Muscle layer of duodenum (tissue), 2 donors: ENCODE measurements at regions not wholly inside any gene's neighbourhood (a gene's known extent, or its start where the extent isn't known, plus 50 kb on each side); places are given as distances from the start of the nearest gene placed in this dataset.
"Not testable (repeated sequence)": the region's sequence is repeated elsewhere in the genome, so short reads cannot be mapped to it uniquely, and the experiment has no call there.

Experiments
- H3K27ac ChIP-seq: one replicate; pipeline ENCODE4 v1.7.0; 2013; ENCODE audit warnings: mild to moderate bottlenecking, low read length
- H3K27me3 ChIP-seq: one replicate; pipeline ENCODE4 v1.7.0; 2013; ENCODE audit warnings: low read depth, mild to moderate bottlenecking, control low read depth, low read length
- H3K36me3 ChIP-seq, 2 donors: one replicate each; pipeline ENCODE4 v1.7.0; 2013; ENCODE audit warnings: low read length in 2 of 2, control low read depth in 1 of 2, mild to moderate bottlenecking in 1 of 2; ENCODE audit not compliant: insufficient read depth in 2 of 2, control insufficient read depth in 1 of 2
- H3K4me1 ChIP-seq, 2 donors: one replicate each; pipeline ENCODE4 v1.7.0; 2013; ENCODE audit warnings: low read length in 2 of 2, mild to moderate bottlenecking in 2 of 2, control low read depth in 1 of 2, moderate library complexity in 1 of 2; ENCODE audit not compliant: insufficient read depth in 2 of 2, control insufficient read depth in 1 of 2
- H3K4me3 ChIP-seq, 2 donors: one replicate each; pipeline ENCODE4 v1.7.0; 2013; ENCODE audit warnings: low read length in 2 of 2, low read depth in 1 of 2, mild to moderate bottlenecking in 1 of 2
- H3K9me3 ChIP-seq, 2 donors: one replicate each; pipeline ENCODE4 v1.7.0; 2013; ENCODE audit warnings: low read length in 2 of 2, control low read depth in 1 of 2, mild to moderate bottlenecking in 1 of 2; ENCODE audit not compliant: control insufficient read depth in 1 of 2
- donor health status: healthy.

DNA sequence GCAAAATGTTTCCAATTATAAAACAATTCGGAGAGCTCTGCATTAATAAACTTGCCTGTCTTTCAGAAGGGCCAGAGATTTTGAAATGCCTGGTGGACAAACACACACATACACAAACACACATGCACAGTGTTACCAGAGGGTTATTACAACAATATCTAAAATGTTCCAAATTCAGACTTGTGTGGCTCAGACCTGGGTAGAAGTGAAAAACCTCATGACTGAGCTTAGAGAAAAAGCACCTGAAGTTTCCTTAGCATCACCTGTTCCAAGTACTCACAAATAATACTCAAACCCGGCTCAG is 247.9 kb downstream of the FOXD2 start:
- H3K36me3 ChIP-seq = no peaks in the 10 kb centered on the region
- no peaks in the 10 kb centered on the region for H3K27me3 ChIP-seq
- no peak overlapping the region for H3K4me3 ChIP-seq
- H3K27ac ChIP-seq = no peak overlapping the region
- no peaks in the 10 kb centered on the region for H3K9me3 ChIP-seq
- no peaks in the 10 kb centered on the region for H3K4me1 ChIP-seq

DNA sequence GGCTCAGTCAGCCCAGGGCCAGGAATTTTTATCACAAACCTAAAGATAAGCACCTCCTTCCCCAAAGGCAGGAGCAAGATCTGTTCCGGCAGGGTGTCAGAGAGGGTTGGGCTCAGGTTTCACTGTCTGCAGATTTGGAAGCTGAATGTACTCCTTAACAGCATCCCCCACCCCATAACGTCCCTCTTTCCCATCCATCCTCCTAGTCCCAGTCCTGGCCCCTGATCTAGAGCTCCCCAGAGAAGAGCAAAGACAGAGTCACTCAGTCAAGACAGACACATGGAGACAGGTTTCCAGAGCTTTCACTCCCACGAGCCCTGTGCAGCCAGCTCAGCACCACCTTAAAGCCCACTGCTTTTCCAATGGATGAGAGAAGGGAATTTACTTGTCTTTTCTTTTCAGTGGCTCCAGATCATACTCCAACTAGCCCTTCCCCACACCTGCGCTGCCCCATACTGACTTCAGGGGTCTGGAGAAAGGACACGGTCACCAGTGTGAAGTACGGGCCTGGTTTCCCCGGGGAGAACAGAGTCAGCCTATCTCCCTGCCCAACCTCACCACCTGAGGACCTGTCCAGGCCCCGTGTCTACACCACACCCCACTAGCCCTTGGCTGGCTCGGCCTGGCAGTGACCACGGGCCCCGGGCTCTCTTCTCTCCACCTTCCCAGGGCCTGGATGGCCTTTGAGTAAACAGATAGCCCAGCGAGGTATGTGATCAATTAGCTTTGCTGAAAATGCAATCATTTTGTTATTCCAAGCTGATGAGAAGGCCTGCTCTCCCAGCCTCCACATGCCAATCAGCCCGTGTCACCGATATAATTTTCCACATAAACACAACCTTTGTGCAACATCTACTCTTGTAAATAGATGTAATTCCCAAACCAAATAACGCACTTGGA is 249.1 kb downstream of the FOXD2 start:
- no peaks in the 10 kb centered on the region for H3K27me3 ChIP-seq
- H3K4me1 ChIP-seq = no peaks in the 10 kb centered on the region
- no peak overlapping the region for H3K27ac ChIP-seq
- H3K9me3 ChIP-seq = no peaks in the 10 kb centered on the region
- H3K4me3 ChIP-seq = no peak overlapping the region
- H3K36me3 ChIP-seq = no peaks in the 10 kb centered on the region

DNA sequence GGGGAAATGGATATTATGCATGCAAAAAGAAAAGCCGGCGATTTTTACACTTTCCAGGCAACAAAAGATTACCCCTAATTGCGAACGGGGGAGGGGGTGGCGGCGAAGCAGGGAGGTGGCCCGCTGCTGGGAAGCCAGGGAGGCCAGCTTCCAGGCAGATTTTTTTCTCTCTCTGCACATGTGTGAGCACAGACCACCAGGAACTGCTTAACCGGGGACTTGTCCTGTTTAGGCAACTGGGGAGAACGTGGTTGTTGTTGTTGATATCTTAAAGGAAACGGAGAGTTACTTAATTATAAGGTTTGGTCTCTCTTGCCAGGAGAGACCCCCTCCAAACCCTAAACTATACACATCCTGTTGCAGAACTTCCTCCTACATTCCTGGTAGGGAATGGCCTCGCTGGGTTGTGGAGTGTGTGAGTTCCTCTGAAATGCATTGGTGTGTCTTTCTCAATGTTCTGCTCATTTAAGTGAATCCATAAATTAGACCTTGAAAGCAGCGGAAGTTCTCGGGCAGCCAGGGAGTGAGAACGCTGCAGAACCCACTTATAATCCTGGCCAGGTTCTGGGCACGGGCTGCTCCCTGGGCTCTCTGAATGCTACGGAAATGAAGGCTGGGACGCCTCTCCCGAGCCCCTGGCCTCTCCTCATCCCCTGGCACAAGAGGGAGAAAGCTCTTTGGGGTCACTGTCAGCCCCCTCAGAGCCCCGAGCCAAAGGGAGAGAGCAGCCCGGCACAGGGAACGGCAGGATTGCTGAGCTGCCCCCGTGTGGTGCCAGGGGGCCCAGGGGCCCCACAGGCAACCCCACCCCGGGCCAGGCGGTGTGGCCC is 250.0 kb downstream of the FOXD2 start:
- Histone ChIP-seq H3K27ac (no peak overlapping the region), H3K4me1 (no peaks in the 10 kb centered on the region), H3K36me3 (no peaks in the 10 kb centered on the region), H3K4me3 (no peak overlapping the region), H3K27me3 (no peaks in the 10 kb centered on the region), H3K9me3 (no peaks in the 10 kb centered on the region)

DNA sequence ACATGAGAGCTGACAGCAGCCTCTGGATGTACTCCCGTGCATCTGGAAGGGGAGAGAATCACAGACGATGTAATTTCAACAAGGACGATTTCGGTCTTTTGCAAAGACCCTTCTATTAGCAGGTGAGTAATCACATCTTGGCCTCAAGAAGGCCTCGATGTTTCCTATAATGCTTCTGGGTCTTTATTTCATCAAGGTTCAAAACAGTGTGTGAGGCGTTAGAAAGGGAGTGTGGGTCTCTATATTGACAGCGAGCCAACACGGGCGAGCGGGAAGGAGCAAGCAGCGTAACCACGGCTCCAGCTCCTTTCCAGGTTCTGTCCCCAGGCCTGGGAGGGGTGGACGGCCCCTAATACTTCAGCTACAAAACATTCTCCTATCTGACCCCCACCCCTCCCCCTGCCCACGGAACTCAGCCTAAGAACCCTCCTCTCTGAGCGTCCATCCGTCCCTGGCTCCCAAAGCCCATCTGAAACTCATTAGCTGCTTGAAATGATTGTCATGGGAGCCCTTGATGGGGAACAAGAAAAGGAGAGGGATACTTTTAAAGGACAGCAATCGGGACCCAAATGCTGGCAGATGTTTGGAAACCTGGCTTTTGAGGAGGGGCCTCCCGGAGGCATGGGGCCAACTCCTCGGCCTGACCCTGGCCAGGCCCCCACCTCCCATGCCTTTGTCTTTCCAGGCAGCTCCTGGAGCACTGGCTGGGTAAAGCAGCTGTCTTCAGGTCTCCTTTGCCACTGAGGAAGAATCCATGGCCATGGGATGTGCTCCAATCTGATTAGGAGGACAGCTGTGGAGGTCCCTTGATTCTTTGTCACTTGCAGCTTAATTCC is 250.8 kb downstream of the FOXD2 start:
- Histone ChIP-seq H3K9me3 (no peaks in the 10 kb centered on the region), H3K27me3 (no peaks in the 10 kb centered on the region), H3K4me1 (no peaks in the 10 kb centered on the region), H3K36me3 (no peaks in the 10 kb centered on the region), H3K27ac (no peak overlapping the region), H3K4me3 (no peak overlapping the region)

DNA sequence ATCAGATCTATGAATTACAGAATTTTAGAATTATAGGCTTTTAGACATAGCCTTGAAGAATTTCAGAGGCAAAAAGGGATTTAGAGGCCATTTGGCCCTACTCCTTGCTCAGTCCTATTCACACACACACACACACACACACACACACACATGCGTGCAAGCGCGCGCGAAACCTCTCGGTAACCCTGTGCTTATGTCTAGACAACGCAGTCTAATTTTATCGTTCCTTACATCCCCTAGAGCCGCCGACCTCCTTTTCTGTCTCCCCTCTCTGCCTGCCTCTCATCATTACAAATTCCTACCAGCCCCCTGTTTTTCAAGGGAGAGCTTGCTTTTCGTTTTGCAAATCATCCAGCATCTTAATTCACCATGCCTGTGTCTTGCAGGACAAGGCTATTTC is 252.1 kb downstream of the FOXD2 start:
- Histone ChIP-seq H3K36me3 (no peaks in the 10 kb centered on the region), H3K4me1 (no peaks in the 10 kb centered on the region), H3K4me3 (no peak overlapping the region), H3K27me3 (no peaks in the 10 kb centered on the region), H3K9me3 (no peaks in the 10 kb centered on the region), H3K27ac (no peak overlapping the region)

DNA sequence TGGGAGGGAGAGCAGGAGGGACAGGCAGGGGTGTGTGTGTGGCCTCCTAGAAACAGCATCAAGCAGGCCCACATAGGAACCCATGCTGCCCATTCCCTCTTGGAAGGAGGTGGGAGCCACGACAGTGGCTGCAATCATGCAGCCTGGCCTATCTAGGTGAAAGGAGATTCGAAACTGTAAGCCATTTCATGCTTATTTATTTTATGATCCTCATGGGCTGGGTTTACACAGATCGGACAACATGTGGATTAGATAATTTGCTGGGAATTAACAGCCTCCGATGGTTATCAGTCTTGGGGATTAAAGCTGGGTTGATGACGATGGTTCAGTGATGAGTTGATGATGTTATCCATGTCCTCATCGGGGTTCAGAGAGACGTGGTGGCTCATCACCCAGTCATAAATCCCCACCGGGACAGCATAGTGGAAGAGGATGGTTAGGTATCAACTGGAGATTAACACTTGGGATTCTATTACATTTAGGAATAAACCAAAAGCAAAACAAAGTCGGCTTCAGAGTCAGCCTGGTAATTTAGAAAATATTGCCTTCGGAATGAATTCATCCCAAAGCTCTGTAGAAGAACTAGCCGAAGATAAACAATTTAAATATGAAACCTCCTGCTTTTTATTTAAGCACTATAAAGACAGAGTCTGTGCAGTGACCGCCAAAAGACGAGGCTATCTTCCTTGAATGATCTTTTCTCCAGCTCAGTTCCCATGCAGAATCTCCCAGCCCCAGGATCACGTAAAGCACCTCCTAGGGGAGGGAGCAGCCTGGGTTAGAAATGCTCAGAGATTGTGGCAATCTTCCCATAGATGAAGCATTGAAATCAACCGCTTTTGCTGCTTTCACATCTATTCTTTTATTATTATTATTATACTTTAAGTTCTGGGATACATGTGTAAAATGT is 252.8 kb downstream of the FOXD2 start:
- Histone ChIP-seq H3K9me3 (no peaks in the 10 kb centered on the region), H3K27me3 (no peaks in the 10 kb centered on the region), H3K4me3 (no peak overlapping the region), H3K27ac (no peak overlapping the region), H3K4me1 (no peaks in the 10 kb centered on the region), H3K36me3 (no peaks in the 10 kb centered on the region)

DNA sequence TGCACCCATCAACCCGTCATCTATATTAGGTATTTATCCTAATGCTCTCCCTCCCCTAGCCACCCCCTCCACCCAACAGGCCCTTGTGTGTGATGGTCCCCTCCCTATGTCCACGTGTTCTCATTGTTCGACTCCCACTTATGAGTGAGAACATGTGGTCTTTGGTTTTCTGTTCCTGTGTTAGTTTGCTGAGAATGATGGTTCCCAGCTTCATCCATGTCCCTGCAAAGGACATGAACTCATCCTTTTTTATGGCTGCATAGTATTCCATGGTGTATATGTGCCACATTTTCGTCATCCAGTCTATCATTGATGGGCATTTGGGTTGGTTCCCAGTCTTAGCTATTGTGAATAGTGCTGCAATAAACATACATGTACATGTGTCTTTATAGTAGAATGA is 253.4 kb downstream of the FOXD2 start:
- not testable (repeated sequence) for H3K27ac ChIP-seq

DNA sequence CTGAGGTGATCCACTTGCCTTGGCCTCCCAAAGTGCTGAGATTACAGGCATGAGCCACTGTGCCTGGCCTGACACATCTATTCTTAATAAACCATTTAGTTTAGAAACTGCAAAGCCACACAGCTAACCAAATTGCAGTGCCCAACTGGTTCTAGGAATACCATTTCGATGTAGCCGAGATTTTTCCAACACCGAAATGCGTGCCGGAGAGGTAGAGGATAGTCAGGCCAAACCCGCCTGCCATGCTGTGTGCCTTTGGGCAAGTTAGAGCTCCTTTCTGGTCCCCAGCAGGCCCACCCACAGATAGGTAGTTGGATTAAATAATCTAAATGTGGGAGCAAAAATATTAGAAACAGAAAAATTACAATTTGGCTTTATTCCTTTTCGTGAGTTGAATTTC is 254.4 kb downstream of the FOXD2 start:
- Histone ChIP-seq H3K4me3 (no peak overlapping the region), H3K36me3 (no peaks in the 10 kb centered on the region), H3K27me3 (no peaks in the 10 kb centered on the region), H3K9me3 (no peaks in the 10 kb centered on the region), H3K4me1 (no peaks in the 10 kb centered on the region), H3K27ac (no peak overlapping the region)

More for the DNA sequence above, 253.4 kb downstream of the FOXD2 start:
- H3K9me3 ChIP-seq, H3K27me3 ChIP-seq, H3K4me3 ChIP-seq, H3K36me3 ChIP-seq, H3K4me1 ChIP-seq: not testable (repeated sequence)

DNA sequence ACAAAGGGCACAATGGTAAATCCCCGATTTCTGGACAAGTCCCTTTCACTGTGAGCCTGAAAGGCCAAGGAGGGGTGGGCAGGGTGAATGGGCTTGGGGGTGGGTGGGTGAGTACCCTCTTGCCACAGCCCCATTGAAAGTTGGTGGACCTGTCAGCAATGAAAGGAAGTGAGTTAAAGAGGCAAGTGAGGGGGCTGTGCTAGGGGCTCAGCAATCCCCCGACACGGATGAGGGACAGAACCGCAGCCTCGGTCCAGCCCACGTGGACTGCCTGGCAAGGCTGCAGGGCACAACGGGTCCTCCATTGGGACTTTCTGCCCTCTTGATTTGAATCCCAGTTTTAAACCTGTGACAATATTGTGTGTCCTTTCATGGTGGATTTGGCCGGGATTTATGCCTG is 255.3 kb downstream of the FOXD2 start:
- H3K4me3 ChIP-seq = no peak overlapping the region
- H3K36me3 ChIP-seq = no peaks in the 10 kb centered on the region
- H3K9me3 ChIP-seq = no peaks in the 10 kb centered on the region
- no peaks in the 10 kb centered on the region for H3K27me3 ChIP-seq
- H3K27ac ChIP-seq = no peak overlapping the region
- H3K4me1 ChIP-seq = no peaks in the 10 kb centered on the region

DNA sequence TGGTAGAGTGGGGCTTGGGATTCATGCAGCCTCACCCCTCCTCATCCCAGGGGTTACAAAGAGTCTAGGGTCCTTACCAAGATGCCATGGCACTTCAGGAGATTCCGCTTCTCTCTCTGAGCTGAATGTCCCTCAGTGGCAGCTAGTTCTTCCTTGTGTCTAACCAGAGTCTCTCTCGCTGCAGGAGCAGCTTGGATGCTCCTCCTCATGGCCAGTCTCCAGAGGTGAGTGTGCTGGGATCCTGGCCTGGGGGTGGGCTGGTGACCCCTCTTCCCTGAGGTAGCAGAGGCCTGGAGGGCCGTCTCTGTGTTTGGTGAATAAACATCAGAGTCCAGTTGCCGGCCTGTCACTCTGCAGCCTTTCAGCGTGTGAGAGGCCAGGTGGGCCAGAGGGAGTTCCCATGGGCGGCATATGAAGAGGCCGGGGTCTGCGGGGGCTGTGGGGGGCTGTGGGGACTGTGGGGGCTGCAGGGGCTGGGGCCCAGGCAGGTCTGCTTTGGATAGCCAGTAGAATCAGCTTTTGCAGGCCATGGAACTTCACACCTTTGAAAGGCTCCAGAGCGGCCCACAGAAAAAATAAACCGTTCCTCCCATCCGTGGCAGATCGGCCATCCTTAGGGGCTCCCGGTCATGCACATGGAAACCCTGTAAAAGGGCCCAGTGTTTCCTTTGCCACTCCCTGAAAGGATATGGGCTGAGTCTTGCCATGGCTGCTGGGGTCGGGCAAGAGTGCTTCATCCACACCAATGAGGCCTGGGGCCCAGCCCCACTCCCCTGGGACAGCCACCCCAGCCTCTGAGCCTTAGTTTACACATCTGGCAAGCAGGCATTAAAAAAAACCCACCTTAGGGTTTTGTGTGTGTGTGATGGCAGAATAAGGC is 256.4 kb downstream of the FOXD2 start:
- H3K36me3 ChIP-seq = no peaks in the 10 kb centered on the region

More for the DNA sequence above, 256.4 kb downstream of the FOXD2 start:
- no peaks in the 10 kb centered on the region for H3K9me3 ChIP-seq
- no peak overlapping the region for H3K4me3 ChIP-seq
- no peak overlapping the region for H3K27ac ChIP-seq
- no peaks in the 10 kb centered on the region for H3K4me1 ChIP-seq
- H3K27me3 ChIP-seq = no peaks in the 10 kb centered on the region
